ENCODE measurements at regions not wholly inside any gene's neighbourhood (a gene's known extent, or its start where the extent isn't known, plus 50 kb on each side); places are given as distances from the start of the nearest gene placed in this dataset.

DNA sequence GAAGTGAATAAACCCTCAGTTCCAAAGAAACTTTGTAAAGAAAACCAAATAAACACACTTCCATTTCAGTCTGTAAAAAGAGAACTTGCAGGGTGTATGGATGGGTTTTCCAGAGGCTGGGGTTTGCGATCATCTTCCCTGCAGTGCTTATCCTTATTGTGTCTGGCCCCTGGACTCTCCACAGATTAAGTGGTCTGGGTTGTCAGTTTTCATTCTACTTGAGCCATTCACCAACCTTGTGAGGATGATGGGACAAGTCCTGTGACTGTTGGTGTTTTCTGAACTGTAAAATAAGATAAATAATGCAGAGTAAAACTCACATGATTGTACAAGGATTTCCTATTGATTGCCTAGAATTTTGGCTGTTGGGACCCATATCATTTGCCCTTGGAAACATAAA lies 166.1 kb upstream of the MOCS2 start:
- Histone ChIP-seq H3K27me3 (no peaks in the 10 kb centered on the region), H3K27ac (no peak overlapping the region), H3K9me3 (no peaks in the 10 kb centered on the region), H3K4me3 (replicated peaks in 1 of 3) (no peak overlapping the region), H3K36me3 (no peaks in the 10 kb centered on the region), H3K4me1 (no peaks in the 10 kb centered on the region)
- TF ChIP-seq, protein P1, sequence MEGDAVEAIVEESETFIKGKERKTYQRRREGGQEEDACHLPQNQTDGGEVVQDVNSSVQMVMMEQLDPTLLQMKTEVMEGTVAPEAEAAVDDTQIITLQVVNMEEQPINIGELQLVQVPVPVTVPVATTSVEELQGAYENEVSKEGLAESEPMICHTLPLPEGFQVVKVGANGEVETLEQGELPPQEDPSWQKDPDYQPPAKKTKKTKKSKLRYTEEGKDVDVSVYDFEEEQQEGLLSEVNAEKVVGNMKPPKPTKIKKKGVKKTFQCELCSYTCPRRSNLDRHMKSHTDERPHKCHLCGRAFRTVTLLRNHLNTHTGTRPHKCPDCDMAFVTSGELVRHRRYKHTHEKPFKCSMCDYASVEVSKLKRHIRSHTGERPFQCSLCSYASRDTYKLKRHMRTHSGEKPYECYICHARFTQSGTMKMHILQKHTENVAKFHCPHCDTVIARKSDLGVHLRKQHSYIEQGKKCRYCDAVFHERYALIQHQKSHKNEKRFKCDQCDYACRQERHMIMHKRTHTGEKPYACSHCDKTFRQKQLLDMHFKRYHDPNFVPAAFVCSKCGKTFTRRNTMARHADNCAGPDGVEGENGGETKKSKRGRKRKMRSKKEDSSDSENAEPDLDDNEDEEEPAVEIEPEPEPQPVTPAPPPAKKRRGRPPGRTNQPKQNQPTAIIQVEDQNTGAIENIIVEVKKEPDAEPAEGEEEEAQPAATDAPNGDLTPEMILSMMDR (IDR thresholded peaks at IDR 0.05) = no peak
- TF ChIP-seq POLR2A (IDR thresholded peaks at IDR 0.05) = no peak
- WGBS, 2 donors = 27 to 50% methylated on average over 1 of the region's 1 CpG
- no peak for DNase-seq
- intact Hi-C loops (cut with DNase I) = no loop called here

DNA sequence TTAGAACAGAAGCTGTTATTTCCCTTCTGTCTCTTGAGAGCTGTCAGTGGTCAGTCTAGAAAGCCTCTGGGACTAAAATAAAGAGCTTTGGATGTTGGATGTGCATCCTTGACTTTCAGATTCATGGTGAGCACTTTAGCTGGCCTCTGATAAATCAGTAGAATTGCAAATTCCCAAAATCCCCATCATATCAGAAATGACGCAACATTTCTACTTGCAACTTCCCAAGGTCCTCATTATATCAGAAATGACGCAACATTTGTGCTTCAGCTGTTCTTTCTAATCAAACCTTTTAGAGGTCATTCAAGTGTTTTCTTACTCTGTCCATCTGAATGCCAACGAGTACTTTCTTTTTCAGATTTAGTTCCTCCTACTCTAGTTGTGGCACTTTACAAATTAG lies 167.3 kb upstream of the MOCS2 start:
- no peak for DNase-seq
- Histone ChIP-seq H3K27ac (no peak overlapping the region), H3K4me1 (no peaks in the 10 kb centered on the region), H3K36me3 (no peaks in the 10 kb centered on the region), H3K4me3 (replicated peaks in 1 of 3) (no peak overlapping the region), H3K9me3 (no peaks in the 10 kb centered on the region), H3K27me3 (no peaks in the 10 kb centered on the region)
- TF ChIP-seq, protein P1 (IDR thresholded peaks at IDR 0.05) = no peak
- TF ChIP-seq POLR2A (IDR thresholded peaks at IDR 0.05) = no peak
- WGBS, 2 donors = 60 to 66% methylated on average over 3 of the region's 3 CpGs
- intact Hi-C loops (cut with DNase I) = no loop called here

DNA sequence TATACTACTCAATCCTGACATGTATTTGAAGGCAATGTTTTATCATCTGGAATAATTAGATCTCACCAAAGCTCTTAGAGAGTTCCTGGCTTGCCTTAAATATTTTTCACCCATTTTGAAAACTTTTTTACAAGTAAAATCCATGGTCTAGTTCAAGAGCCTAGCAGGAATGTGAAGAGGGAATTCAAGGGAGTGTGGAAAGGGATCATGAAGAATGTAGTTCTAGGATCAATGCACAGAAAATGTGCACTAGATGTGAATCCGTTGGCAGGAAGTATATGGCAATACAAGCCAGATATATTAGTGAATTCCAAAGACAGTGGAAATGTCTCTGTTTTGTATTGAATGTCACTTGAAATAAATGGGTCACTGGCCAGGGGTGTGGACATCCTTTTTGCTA lies 167.9 kb upstream of the MOCS2 start:
- WGBS, 2 donors = 30 to 40% methylated on average over 1 of the region's 1 CpG
- H3K4me3 ChIP-seq (replicated peaks in 1 of 3) = no peak overlapping the region
- TF ChIP-seq, protein P1 (IDR thresholded peaks at IDR 0.05) = no peak
- TF ChIP-seq POLR2A (IDR thresholded peaks at IDR 0.05) = no peak
- H3K9me3 ChIP-seq = no peaks in the 10 kb centered on the region
- no peaks in the 10 kb centered on the region for H3K4me1 ChIP-seq
- no peak for DNase-seq
- no peaks in the 10 kb centered on the region for H3K27me3 ChIP-seq
- H3K27ac ChIP-seq = no peak overlapping the region
- no peaks in the 10 kb centered on the region for H3K36me3 ChIP-seq
- intact Hi-C loops (cut with DNase I) = no loop called here

DNA sequence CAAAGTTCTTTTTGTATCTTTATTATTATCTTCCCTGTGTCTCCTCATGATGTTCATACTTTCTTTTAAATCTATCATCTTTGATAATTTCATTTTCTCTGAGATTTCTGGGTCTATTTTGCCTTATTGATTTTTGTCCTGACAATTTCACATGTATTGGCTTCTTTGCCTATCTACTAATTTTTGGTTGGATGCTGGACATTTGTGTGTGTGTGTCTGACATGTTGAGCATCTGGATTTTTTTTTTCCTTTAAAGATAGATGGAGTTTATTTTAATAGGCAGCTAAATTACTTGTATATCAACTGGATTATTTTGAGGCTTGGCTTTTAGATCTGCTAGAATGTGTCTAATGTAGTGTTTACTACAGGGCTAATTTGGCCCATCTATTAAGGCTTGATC lies 178.0 kb upstream of the MOCS2 start:
- intact Hi-C loops (cut with DNase I) = no loop called here
- Histone ChIP-seq H3K27ac (no peak overlapping the region), H3K4me1 (no peaks in the 10 kb centered on the region), H3K36me3 (no peaks in the 10 kb centered on the region), H3K9me3 (no peaks in the 10 kb centered on the region), H3K4me3 (replicated peaks in 1 of 3) (no peak overlapping the region), H3K27me3 (no peaks in the 10 kb centered on the region)
- DNase-seq = no peak
- TF ChIP-seq POLR2A (IDR thresholded peaks at IDR 0.05) = no peak
- TF ChIP-seq, protein P1 (IDR thresholded peaks at IDR 0.05) = no peak

DNA sequence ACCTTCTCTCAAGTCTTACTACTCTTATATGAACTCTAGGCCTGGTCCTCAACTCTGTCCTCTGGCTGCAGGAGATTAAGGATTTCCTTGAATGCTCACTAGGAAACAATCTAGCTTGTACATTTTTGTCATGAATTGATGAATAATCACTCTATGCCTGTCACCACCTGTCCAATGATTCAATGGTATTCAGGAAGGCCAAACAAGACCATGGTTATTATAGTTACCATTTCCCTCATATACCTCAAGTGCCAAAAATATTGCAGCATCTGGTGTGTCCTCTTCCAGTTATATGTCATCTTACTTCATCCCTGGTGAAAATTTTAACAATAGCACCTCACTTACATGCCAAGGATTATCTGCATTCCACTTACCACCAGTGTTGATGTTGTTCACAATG lies 179.0 kb upstream of the MOCS2 start:
- Histone ChIP-seq H3K27me3 (no peaks in the 10 kb centered on the region), H3K36me3 (no peaks in the 10 kb centered on the region), H3K9me3 (no peaks in the 10 kb centered on the region), H3K27ac (no peak overlapping the region), H3K4me1 (no peaks in the 10 kb centered on the region), H3K4me3 (replicated peaks in 1 of 3) (no peak overlapping the region)
- intact Hi-C loops (cut with DNase I) = no loop called here
- no peak for DNase-seq
- TF ChIP-seq, protein P1 (IDR thresholded peaks at IDR 0.05) = no peak
- TF ChIP-seq POLR2A (IDR thresholded peaks at IDR 0.05) = no peak
